GM23248 (cell line): ENCODE measurements at regions not wholly inside any gene's neighbourhood (a gene's known extent, or its start where the extent isn't known, plus 50 kb on each side); places are given as distances from the start of the nearest gene placed in this dataset.

Experiments
- DNase-seq: peaks from one replicate; pipeline ENCODE4 v3.0.0-alpha.2; 2015
- H2AFZ ChIP-seq: fragments of 200-600 bp; sonication (generic); 2 replicates; pipeline ENCODE4 v1.6.1; 2016; ENCODE audit warnings: antibody characterized with exemption
- H3F3A ChIP-seq: fragments of 200-600 bp; sonication (generic); 2 replicates; pipeline ENCODE4 v1.6.1; 2016; ENCODE audit warnings: mild to moderate bottlenecking, antibody characterized with exemption, mixed run types; ENCODE audit not compliant: insufficient read depth
- H3K27ac ChIP-seq: fragments of 200-600 bp; sonication (generic); 2 replicates; pipeline ENCODE4 v1.5.1; 2016; ENCODE audit warnings: mild to moderate bottlenecking
- H3K27me3 ChIP-seq: fragments of 200-600 bp; sonication (generic); replicated peaks from 2 replicates; pipeline ENCODE4 v1.6.1; 2016; ENCODE audit warnings: mild to moderate bottlenecking; ENCODE audit not compliant: insufficient read depth
- H3K36me3 ChIP-seq: fragments of 200-600 bp; sonication (generic); 2 replicates; pipeline ENCODE4 v1.6.1; 2016; ENCODE audit warnings: low read depth, mild to moderate bottlenecking
- H3K4me1 ChIP-seq: fragments of 200-600 bp; sonication (generic); 2 replicates; pipeline ENCODE4 v1.6.1; 2016; ENCODE audit warnings: mild to moderate bottlenecking; ENCODE audit not compliant: insufficient read depth
- H3K4me2 ChIP-seq: fragments of 200-600 bp; sonication (generic); one replicate; pipeline ENCODE4 v1.6.1; 2016; ENCODE audit warnings: mild to moderate bottlenecking; ENCODE audit not compliant: unreplicated experiment
- H3K4me3 ChIP-seq: fragments of 200-600 bp; sonication (generic); 2 replicates; pipeline ENCODE4 v1.5.1; 2016; ENCODE audit warnings: mild to moderate bottlenecking
- H3K79me2 ChIP-seq: fragments of 200-600 bp; sonication (generic); 2 replicates; pipeline ENCODE4 v1.6.1; 2016; ENCODE audit warnings: mild to moderate bottlenecking; ENCODE audit not compliant: insufficient read depth
- H3K9ac ChIP-seq: fragments of 200-600 bp; sonication (generic); 2 replicates; pipeline ENCODE4 v1.6.1; 2016; ENCODE audit warnings: mild to moderate bottlenecking
- H3K9me2 ChIP-seq: fragments of 200-600 bp; sonication (generic); 2 replicates; pipeline ENCODE4 v1.6.1; 2016; ENCODE audit warnings: mixed run types, mild to moderate bottlenecking, moderate library complexity; ENCODE audit not compliant: insufficient read depth
- H3K9me3 ChIP-seq: fragments of 200-600 bp; sonication (generic); one replicate; pipeline ENCODE4 v1.6.1; 2017; ENCODE audit warnings: low read depth
- H4K20me1 ChIP-seq: fragments of 200-600 bp; sonication (generic); 2 replicates; pipeline ENCODE4 v1.6.0; 2016; ENCODE audit not compliant: insufficient read depth
- EZH2 ChIP-seq: fragments of 200-600 bp; sonication (generic); IDR thresholded peaks from 2 replicates; pipeline ENCODE4 v1.6.1; 2018; ENCODE audit warnings: antibody characterized with exemption, mild to moderate bottlenecking; ENCODE audit not compliant: insufficient read depth, poor library complexity, severe bottlenecking
- EZH2phosphoT487 ChIP-seq: fragments of 200-600 bp; sonication (generic); IDR thresholded peaks from 2 replicates; pipeline ENCODE4 v1.6.1; 2018; ENCODE audit warnings: antibody characterized with exemption, moderate library complexity, mild to moderate bottlenecking, low read depth; ENCODE audit not compliant: insufficient read depth
- WGBS, 2 experiments: methylation state at CpG; one replicate each; pipeline ENCODE4 v1.1.6; 2015 to 2017; ENCODE audit warnings: low lambda C conversion rate in 2 of 2, low coverage in 1 of 2; ENCODE audit errors: missing lambda C conversion rate in 2 of 2; 5-methylcytosine and 5-hydroxymethylcytosine counted together
- in situ Hi-C: fragments of 300-500 bp; cut with MboI; formaldehyde crosslinking; loops from 2 replicates; pipeline ENCODE4 v1.15.0; 2020

DNA sequence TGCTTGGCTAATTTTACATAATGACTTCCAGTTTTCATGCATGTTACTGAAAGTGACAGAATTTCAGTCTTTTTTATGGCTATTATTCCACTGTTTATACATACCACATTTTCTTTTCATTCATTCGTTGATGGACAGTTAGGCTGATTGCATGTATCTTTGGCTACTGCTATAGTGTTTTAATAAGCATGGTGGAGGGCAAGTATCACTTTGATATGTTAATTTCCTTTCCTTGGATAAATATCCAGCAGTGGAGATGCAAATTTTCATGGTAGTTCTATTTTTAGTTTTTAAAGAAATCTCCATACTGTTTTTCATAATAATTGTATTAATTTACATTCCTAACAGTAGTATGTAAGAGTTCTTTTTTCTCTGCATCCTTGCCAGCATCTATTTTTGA is 297.9 kb downstream of the PRR16 start:
- 0 out of 2 replicates have a peak, but pooled peaks cover 6% of the 10 kb centered on the region for H3K9me2 ChIP-seq
- no peaks in the 10 kb centered on the region for H3K36me3 ChIP-seq
- H3K27ac ChIP-seq, result no peak overlapping the region
- H3K27me3 ChIP-seq, result no peaks in the 10 kb centered on the region
- H3K4me2 ChIP-seq, result no peak overlapping the region
- 36 to 40% methylated on average over 1 of the region's 1 CpG for WGBS, 2 experiments
- no peak overlapping the region for H3K9ac ChIP-seq
- no peaks in the 10 kb centered on the region for H3K79me2 ChIP-seq
- H3F3A ChIP-seq, result peaks cover 6% of the 10 kb centered on the region
- TF ChIP-seq EZH2phosphoT487 (no peak), EZH2 (no peak)
- no peak overlapping the region for H3K4me3 ChIP-seq
- H3K4me1 ChIP-seq, result peaks cover 15% of the 10 kb centered on the region
- no peaks in the 10 kb centered on the region for H3K9me3 ChIP-seq
- DNase-seq, result no peak
- H4K20me1 ChIP-seq, result no peaks in the 10 kb centered on the region
- in situ Hi-C loops, result no loop called here
- no peak overlapping the region for H2AFZ ChIP-seq

GRCh38 chr5:120765189-120765588 is 301.1 kb downstream of the PRR16 start:
- Histone ChIP-seq H3K4me1 (peaks cover 45% of the 10 kb centered on the region), H2AFZ (0 out of 2 replicates have a peak overlapping the region, but pooled peaks have one; percentile 37), H3F3A (peaks cover 30% of the 10 kb centered on the region), H3K27ac (no peak overlapping the region), H4K20me1 (no peaks in the 10 kb centered on the region), H3K9me2 (0 out of 2 replicates have a peak, but pooled peaks cover 6% of the 10 kb centered on the region), H3K9me3 (no peaks in the 10 kb centered on the region), H3K4me3 (no peak overlapping the region), H3K9ac (no peak overlapping the region), H3K4me2 (peak overlapping the region; percentile 18), H3K79me2 (no peaks in the 10 kb centered on the region), H3K36me3 (no peaks in the 10 kb centered on the region), H3K27me3 (no peaks in the 10 kb centered on the region)
- WGBS, 2 experiments, result 21 to 24% methylated on average over 2 of the region's 2 CpGs
- TF ChIP-seq EZH2 (no peak), EZH2phosphoT487 (0 out of 2 replicates have a peak, but pooled peaks have one; percentile 48)
- DNase-seq, result peak; percentile 54
- in situ Hi-C loops, result no loop called here

DNA sequence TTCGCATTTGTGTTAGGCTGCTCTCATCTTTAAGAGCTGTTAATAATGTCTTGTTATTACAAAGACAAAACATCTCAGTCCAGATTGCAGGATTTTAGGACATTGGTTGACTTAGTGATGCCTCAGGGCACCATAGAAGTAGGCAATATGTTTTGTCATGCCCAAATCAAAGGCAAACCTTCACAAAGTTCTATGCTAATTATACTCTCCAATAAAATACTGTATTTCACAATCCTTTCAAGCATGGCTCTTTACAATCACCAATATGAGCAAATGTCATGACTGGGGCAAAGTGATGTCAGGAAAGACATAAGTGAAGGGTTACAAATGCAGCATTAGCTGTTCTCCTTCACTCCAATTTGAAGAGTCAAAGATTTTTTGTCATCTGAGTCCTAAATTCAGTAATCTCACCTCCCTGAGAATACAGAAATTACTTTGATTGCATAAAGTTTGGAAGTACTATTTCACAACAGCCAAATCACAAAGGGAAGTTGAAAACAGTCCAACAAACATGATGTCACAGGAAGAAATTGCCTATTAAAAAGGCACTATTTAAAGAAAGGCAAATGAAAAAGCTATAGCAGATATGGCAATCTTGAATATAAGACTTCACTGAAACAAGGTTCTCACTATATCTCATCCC is 303.2 kb downstream of the PRR16 start:
- Histone ChIP-seq H3K9ac (no peak overlapping the region), H3F3A (peaks cover 35% of the 10 kb centered on the region), H3K27ac (peak overlapping the region; percentile 39), H3K79me2 (no peaks in the 10 kb centered on the region), H2AFZ (no peak overlapping the region), H3K9me3 (no peaks in the 10 kb centered on the region), H3K9me2 (0 out of 2 replicates have a peak, but pooled peaks cover 6% of the 10 kb centered on the region), H3K4me1 (peaks cover 50% of the 10 kb centered on the region), H3K4me3 (no peak overlapping the region), H3K36me3 (no peaks in the 10 kb centered on the region), H4K20me1 (no peaks in the 10 kb centered on the region), H3K4me2 (peak overlapping the region; percentile 31), H3K27me3 (no peaks in the 10 kb centered on the region)
- 17 to 20% methylated on average over 1 of the region's 1 CpG for WGBS, 2 experiments
- TF ChIP-seq EZH2phosphoT487 (no peak), EZH2 (no peak)
- in situ Hi-C loops, result no loop called here
- peak; percentile 82 for DNase-seq

DNA sequence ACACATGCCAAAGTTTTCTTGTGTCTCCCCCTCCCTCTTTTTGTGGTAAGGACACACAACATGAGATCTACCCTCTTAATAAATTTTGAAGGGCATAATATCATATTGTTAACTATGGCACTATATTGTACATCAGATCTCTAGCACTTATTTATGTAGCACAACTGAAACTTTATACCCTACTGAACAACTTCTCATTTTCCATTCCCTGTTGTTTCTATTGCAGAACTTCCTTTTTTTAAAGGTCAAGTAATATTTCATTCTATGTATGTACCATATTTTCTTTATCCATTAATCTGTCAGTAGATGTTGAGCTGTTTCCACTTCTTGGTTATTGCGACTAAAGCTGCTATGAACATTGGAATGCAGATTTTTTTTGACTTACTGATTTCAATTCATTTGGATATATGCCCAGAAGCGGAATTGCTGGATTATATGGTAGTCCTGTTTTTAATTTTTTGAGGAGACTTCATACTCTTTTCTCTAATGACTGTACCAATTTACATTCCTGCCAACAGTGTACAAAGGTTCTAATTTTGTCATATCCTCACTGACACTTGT is 305.3 kb downstream of the PRR16 start:
- Histone ChIP-seq H3K4me3 (peak overlapping the region; percentile 49), H3K79me2 (no peaks in the 10 kb centered on the region), H3K4me1 (peaks cover 50% of the 10 kb centered on the region), H3K9me3 (no peaks in the 10 kb centered on the region), H3F3A (peaks cover 35% of the 10 kb centered on the region), H3K9me2 (0 out of 2 replicates have a peak, but pooled peaks cover 6% of the 10 kb centered on the region), H3K27ac (peak overlapping the region; percentile 46), H3K36me3 (no peaks in the 10 kb centered on the region), H3K4me2 (peak overlapping the region; percentile 77), H3K27me3 (no peaks in the 10 kb centered on the region), H2AFZ (no peak overlapping the region), H4K20me1 (no peaks in the 10 kb centered on the region), H3K9ac (no peak overlapping the region)
- DNase-seq, result peak; percentile 83
- 2 to 3% methylated on average over 2 of the region's 2 CpGs for WGBS, 2 experiments
- TF ChIP-seq EZH2 (no peak), EZH2phosphoT487 (no peak)
- in situ Hi-C loops, result no loop called here
